Smooth muscle cell (in vitro differentiated cells): ENCODE measurements at regions not wholly inside any gene's neighbourhood (a gene's known extent, or its start where the extent isn't known, plus 50 kb on each side); places are given as distances from the start of the nearest gene placed in this dataset.

Experiments used
- DNase-seq: peaks from one replicate; lab custom pipeline; 2025; ENCODE audit not compliant: unreplicated experiment; lab: John Stamatoyannopoulos, UW
- H2AFZ ChIP-seq: fragments of 200-600 bp; sonication (generic); 2 replicates; pipeline ENCODE4 v1.6.0; 2016; ENCODE audit warnings: antibody characterized with exemption, low read depth, mild to moderate bottlenecking
- H3F3A ChIP-seq: fragments of 200-600 bp; sonication (generic); 2 replicates; pipeline ENCODE4 v1.6.0; 2017; ENCODE audit warnings: antibody characterized with exemption, low read depth
- H3K27ac ChIP-seq: fragments of 200-600 bp; sonication (generic); 2 replicates; pipeline ENCODE4 v1.5.1; 2016; ENCODE audit warnings: low read depth, mild to moderate bottlenecking
- H3K27me3 ChIP-seq: fragments of 200-600 bp; sonication (generic); 2 replicates; pipeline ENCODE4 v1.6.1; 2016; ENCODE audit warnings: low read depth, mild to moderate bottlenecking
- H3K36me3 ChIP-seq: fragments of 200-600 bp; sonication (generic); 2 replicates; pipeline ENCODE4 v1.5.1; 2016; ENCODE audit warnings: low read depth
- H3K4me1 ChIP-seq: fragments of 200-600 bp; sonication (generic); 2 replicates; pipeline ENCODE4 v1.5.1; 2016; ENCODE audit warnings: low read depth
- H3K4me2 ChIP-seq: fragments of 200-600 bp; sonication (generic); 2 replicates; pipeline ENCODE4 v1.6.0; 2016; ENCODE audit warnings: mild to moderate bottlenecking
- H3K4me3 ChIP-seq: fragments of 200-600 bp; sonication (generic); 2 replicates; pipeline ENCODE4 v1.5.1; 2016; ENCODE audit warnings: mild to moderate bottlenecking
- H3K79me2 ChIP-seq: fragments of 200-600 bp; sonication (generic); 2 replicates; pipeline ENCODE4 v1.6.0; 2016; ENCODE audit warnings: low read depth, mild to moderate bottlenecking
- H3K9ac ChIP-seq: fragments of 200-600 bp; sonication (generic); 2 replicates; pipeline ENCODE4 v1.6.0; 2016; ENCODE audit warnings: low read depth
- H3K9me3 ChIP-seq: fragments of 200-600 bp; sonication (generic); replicated peaks from 2 replicates; pipeline ENCODE4 v1.5.1; 2016; ENCODE audit warnings: low read depth
- H4K20me1 ChIP-seq: fragments of 200-600 bp; sonication (generic); 2 replicates; pipeline ENCODE4 v1.6.0; 2016; ENCODE audit warnings: low read depth
- CTCF ChIP-seq: fragments of 200-600 bp; sonication (generic); IDR thresholded peaks from 2 replicates; pipeline ENCODE4 v1.5.1; 2017; ENCODE audit warnings: borderline replicate concordance, mild to moderate bottlenecking, antibody characterized with exemption; ENCODE audit not compliant: insufficient read depth, poor library complexity, severe bottlenecking
- WGBS: methylation state at CpG from one replicate; pipeline ENCODE4 v1.1.7; 2016; ENCODE audit warnings: low lambda C conversion rate; 5-methylcytosine and 5-hydroxymethylcytosine counted together

DNA sequence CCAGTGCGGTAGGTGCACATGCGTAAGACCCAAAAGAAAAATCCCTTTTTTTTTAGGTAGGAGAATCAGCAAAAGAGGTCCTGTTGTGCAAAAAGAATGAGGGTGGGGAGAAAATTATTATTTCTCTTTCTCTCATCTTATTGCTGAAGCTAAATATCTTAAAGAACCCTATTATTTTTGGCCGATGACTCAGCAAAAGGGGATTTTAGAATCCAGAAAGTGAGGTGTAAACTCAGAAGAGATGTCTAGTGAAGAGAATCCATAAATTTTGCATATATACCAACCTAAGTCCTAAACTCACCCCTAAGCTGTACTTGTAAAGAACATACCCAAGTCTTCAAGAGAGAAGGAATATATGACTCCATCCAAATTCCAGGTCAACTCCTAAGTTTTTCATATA is 386.3 kb upstream of the ZNF717 start:
- Histone ChIP-seq H3K27ac (no peak overlapping the region), H3K4me3 (no peak overlapping the region), H3K79me2 (no peaks in the 10 kb centered on the region), H4K20me1 (no peaks in the 10 kb centered on the region), H2AFZ (no peak overlapping the region), H3K27me3 (no peaks in the 10 kb centered on the region), H3K9me3 (no peaks in the 10 kb centered on the region), H3F3A (no peaks in the 10 kb centered on the region), H3K4me2 (no peak overlapping the region), H3K4me1 (no peaks in the 10 kb centered on the region), H3K36me3 (no peaks in the 10 kb centered on the region), H3K9ac (no peak overlapping the region)
- no peak for DNase-seq
- no peak for TF ChIP-seq CTCF
- 87% methylated on average over 3 of the region's 3 CpGs for whole genome bisulfite sequencing

DNA sequence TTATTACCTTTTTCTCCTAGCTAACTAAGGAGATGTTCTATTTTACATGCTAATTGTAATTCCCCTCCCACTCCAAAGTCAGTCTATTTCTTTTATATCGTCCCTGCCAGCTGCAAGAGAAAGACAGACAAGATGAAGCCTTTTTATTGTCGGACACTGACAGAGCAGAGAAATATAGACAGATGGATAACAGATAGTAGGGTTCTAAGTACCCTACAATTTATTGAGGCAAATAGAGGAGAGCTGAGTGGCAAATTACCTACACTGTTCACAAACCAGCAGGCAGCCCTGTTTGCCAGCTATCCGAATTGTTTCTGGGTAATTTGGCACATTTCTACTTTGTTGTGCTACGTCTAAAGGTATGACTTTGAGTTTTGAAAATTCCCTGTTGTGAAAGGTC is 392.3 kb upstream of the ZNF717 start:
- no peaks in the 10 kb centered on the region for H3F3A ChIP-seq
- 86% methylated on average over 4 of the region's 4 CpGs for WGBS
- H3K27ac ChIP-seq = no peak overlapping the region
- H3K4me3 ChIP-seq = no peak overlapping the region
- no peaks in the 10 kb centered on the region for H3K27me3 ChIP-seq
- H2AFZ ChIP-seq = no peak overlapping the region
- H4K20me1 ChIP-seq = no peaks in the 10 kb centered on the region
- H3K4me2 ChIP-seq = no peak overlapping the region
- H3K79me2 ChIP-seq = no peaks in the 10 kb centered on the region
- TF ChIP-seq CTCF = no peak
- H3K36me3 ChIP-seq = no peaks in the 10 kb centered on the region
- no peaks in the 10 kb centered on the region for H3K4me1 ChIP-seq
- no peak for DNase-seq
- no peak overlapping the region for H3K9ac ChIP-seq
- H3K9me3 ChIP-seq = no peaks in the 10 kb centered on the region

DNA sequence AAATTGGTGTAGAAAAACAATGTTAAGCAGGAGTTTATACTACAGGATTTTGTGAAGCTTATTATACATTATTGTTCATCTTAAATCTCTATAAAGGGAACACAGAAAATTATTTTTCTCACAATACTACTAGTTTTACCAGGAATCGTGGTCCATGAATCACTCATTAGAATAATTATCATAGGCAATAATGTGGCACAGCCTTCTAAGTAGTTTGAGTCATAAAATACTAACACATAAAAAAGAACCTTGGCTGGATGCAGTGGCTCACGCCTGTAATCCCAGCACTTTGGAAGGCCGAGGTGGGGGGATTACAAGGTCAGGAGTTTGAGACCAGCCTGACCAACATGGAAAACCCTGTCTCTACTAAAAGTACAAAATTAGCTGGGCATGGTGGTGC is 393.1 kb upstream of the ZNF717 start:
- no peak overlapping the region for H3K27ac ChIP-seq
- WGBS = 82% methylated on average over 3 of the region's 3 CpGs
- no peak overlapping the region for H2AFZ ChIP-seq
- H3K36me3 ChIP-seq = no peaks in the 10 kb centered on the region
- TF ChIP-seq CTCF = no peak
- H3K4me3 ChIP-seq = no peak overlapping the region
- H3F3A ChIP-seq = no peaks in the 10 kb centered on the region
- no peaks in the 10 kb centered on the region for H4K20me1 ChIP-seq
- no peak for DNase-seq
- no peaks in the 10 kb centered on the region for H3K79me2 ChIP-seq
- no peaks in the 10 kb centered on the region for H3K27me3 ChIP-seq
- H3K4me2 ChIP-seq = no peak overlapping the region
- H3K9ac ChIP-seq = no peak overlapping the region
- no peaks in the 10 kb centered on the region for H3K4me1 ChIP-seq
- H3K9me3 ChIP-seq = no peaks in the 10 kb centered on the region

GRCh38 chr3:76181213-76181612 is 395.9 kb upstream of the ZNF717 start:
- Histone ChIP-seq H3K27me3 (no peaks in the 10 kb centered on the region), H3K9me3 (no peaks in the 10 kb centered on the region), H3K4me2 (no peak overlapping the region), H3K9ac (no peak overlapping the region), H4K20me1 (no peaks in the 10 kb centered on the region), H3K36me3 (no peaks in the 10 kb centered on the region), H3K79me2 (no peaks in the 10 kb centered on the region), H3K4me3 (no peak overlapping the region), H2AFZ (no peak overlapping the region), H3F3A (no peaks in the 10 kb centered on the region), H3K27ac (no peak overlapping the region), H3K4me1 (no peaks in the 10 kb centered on the region)
- no peak for TF ChIP-seq CTCF
- 78% methylated on average over 2 of the region's 2 CpGs for WGBS
- DNase-seq = no peak
